ENCODE measurements at regions not wholly inside any gene's neighbourhood (a gene's known extent, or its start where the extent isn't known, plus 50 kb on each side); places are given as distances from the start of the nearest gene placed in this dataset.

DNA sequence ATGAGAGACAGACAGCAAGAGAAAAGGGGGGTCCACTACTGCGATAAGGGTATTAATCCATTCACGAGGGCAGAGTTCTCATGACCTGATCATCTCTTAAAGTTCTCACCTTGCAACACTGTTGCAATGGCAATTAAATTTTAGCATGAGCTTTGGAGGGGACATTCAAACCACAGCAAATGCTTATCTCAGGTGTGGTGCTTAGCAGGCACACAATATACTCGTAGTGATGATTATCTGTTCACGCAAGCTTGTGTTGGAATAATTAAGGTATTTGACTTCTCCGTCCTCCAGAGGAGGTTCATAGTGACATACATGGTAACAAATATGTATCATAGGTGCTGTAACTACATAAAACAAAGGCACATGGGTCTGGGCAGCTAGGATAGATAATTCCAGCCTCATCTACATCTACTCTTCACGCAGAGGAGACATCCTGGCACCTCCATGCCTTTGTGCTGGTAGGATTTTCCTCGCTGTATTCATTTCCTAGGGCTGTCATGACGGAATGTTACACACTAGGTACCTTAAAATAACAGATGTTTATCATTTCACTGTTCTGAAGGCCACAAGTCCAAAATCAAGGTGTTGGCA is 221.2 kb downstream of the RBM19 start:
- no peak for TF ChIP-seq CTCF (IDR thresholded peaks at IDR 0.05; ENCODE audit: low read depth, low read length)
- DNase-seq (ENCODE audit: extremely low read depth, low read depth) = no peak

DNA sequence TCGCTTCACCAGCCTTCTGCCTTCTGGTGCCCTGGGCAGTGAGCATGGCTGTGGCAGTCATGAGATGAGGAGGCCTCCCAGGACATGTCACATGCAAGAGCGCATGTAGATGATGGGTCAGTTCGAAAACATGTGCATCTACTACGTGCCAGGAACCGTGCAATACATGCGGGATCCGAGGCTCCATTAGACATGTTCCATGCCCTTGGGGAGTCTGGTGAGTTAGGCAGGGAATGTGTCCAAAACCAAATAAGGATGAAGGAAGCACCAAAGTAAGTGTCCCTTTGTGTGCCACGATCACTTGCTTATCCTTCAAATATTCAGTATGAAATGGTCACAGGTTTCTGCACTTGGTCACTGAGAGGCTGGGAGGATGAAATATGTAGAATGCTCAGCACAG is 223.3 kb downstream of the RBM19 start:
- no peak for TF ChIP-seq CTCF (IDR thresholded peaks at IDR 0.05; ENCODE audit: low read depth, low read length)

DNA sequence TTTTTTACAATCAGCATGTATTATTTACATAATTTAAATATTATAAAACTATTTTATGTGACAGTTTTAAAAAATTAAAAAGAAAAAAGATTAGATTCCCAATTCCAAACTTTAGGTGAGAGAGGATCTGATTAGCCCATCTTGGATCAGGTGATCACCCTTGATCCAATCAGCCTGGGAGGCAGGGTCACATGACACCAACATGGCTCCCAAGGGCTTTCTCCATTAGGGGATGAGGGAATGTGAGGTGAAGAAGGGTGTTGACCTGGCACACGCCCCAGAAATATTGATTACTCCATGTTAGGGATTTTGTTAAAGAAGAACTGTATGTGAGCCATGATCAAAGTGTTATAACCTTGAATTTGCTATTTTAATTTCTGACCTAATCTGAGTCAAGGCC is 225.4 kb downstream of the RBM19 start:
- DNase-seq (ENCODE audit: extremely low read depth, low read depth) = no peak
- TF ChIP-seq CTCF (IDR thresholded peaks at IDR 0.05; ENCODE audit: low read depth, low read length) = no peak

More for the DNA sequence above, 223.3 kb downstream of the RBM19 start:
- no peak for DNase-seq (ENCODE audit: extremely low read depth, low read depth)

DNA sequence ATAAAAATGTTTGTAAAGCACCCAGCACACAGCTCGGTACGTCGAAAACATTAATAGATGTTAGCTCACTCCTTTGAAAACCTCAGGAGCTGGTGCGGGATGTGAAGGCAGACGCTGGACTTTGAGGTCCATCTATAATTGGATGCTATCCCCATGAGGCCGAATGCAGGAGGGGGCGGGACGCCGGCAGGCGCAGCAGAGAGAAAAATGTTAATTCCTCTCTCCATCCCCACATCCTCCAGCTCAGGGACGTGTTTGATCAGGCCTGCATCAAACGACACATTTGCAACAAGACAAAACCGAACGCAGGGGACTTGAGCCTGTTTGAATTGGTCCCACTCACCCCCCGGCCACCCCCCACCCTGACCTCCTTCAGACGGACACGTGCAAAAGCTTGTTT is 231.0 kb downstream of the RBM19 start:
- DNase-seq (ENCODE audit: extremely low read depth, low read depth) = no peak
- no peak for TF ChIP-seq CTCF (IDR thresholded peaks at IDR 0.05; ENCODE audit: low read depth, low read length)

DNA sequence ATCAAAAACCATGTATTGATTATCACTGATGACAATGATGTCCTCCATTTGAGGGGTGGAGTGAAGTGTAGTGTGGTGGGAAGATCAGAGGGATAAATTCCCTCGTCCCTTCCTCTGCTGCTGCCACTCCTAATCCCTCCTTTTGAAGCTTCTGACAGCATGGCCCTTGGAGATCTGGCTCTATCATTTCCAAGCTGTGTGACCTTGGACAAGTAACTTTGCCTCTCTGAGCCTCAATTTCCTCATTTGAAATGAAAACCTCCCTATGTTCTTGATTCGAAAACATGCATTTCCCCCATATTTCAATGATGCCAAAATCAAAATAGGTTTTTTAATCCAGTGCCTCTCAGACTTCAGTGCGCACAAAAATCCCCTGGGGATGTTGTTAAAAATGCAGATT is 231.6 kb downstream of the RBM19 start:
- no peak for DNase-seq (ENCODE audit: extremely low read depth, low read depth)

DNA sequence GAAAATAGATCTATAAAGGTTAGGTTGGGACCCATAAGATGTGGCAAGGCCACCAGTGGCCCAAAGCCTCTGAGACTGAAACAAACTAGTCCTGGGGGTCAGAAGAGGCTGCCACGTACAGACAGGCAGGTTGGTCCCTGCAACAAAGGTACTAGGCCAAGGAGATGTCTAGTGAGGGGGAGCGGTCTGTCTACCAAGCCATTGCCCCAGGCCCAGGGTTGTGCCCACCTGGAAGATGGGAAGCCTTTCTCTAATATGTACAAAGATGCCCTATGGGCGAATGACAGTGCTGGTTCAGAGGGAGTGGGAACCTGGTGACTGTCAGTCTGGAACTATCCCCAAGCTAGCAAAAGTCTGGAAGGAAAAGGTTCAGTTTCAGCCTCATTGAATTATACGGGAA is 233.2 kb downstream of the RBM19 start:
- no peak for DNase-seq (ENCODE audit: extremely low read depth, low read depth)
- TF ChIP-seq CTCF (IDR thresholded peaks at IDR 0.05; ENCODE audit: low read depth, low read length) = no peak

More for the DNA sequence above, 231.6 kb downstream of the RBM19 start:
- no peak for TF ChIP-seq CTCF (IDR thresholded peaks at IDR 0.05; ENCODE audit: low read depth, low read length)

DNA sequence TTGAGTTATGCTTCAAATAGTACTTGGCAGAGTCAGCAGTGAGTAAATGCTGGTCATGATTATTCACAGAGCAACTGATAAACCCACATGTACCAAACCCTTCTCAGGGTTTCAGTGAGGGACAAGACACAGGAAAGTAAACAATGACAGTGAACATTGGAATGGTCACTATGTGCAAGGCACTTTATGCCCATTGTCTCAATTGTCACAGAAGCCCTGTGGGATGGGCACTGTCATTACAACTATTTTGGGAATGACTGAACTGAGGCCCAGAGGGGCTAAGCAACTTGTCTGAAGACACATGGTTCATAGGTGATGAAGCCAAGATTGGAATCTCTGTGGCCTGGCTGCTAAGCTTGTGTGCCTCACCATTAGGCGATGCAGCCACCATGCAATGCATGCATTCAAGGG is 238.5 kb downstream of the RBM19 start:
- TF ChIP-seq CTCF (IDR thresholded peaks at IDR 0.05; ENCODE audit: low read depth, low read length) = no peak

More for the DNA sequence above, 238.5 kb downstream of the RBM19 start:
- DNase-seq (ENCODE audit: extremely low read depth, low read depth) = no peak

All from AG09319 (cell line).